ENCODE measurements at regions not wholly inside any gene's neighbourhood (a gene's known extent, or its start where the extent isn't known, plus 50 kb on each side); places are given as distances from the start of the nearest gene placed in this dataset.

GRCh38 chr21:16535626-16536025, 805.8 kb downstream of the USP25 start:
- H3K4me3 Mint-ChIP-seq (ENCODE audit: unreplicated experiment) = no peak overlapping the region
- TF ChIP-seq CTCF (IDR thresholded peaks at IDR 0.05) = no peak
- no peak for DNase-seq (ENCODE audit: low spot score)
- H3K4me1 Mint-ChIP-seq (ENCODE audit: low read depth) = peaks cover 41% of the 10 kb centered on the region
- peaks cover 7% of the 10 kb centered on the region for H3K9me3 Mint-ChIP-seq (ENCODE audit: low read depth)
- peaks cover 6% of the 10 kb centered on the region for H3K36me3 Mint-ChIP-seq (ENCODE audit: low read depth)
- no peaks in the 10 kb centered on the region for H3K27me3 Mint-ChIP-seq (ENCODE audit: low read depth)
- H3K27ac Mint-ChIP-seq (ENCODE audit: unreplicated experiment) = no peak overlapping the region

GRCh38 chr21:16536140-16536539, 806.4 kb downstream of the USP25 start:
- Mint-ChIP-seq H3K27me3 (ENCODE audit: low read depth) (no peaks in the 10 kb centered on the region), H3K4me1 (ENCODE audit: low read depth) (peaks cover 41% of the 10 kb centered on the region), H3K9me3 (ENCODE audit: low read depth) (peaks cover 8% of the 10 kb centered on the region), H3K27ac (ENCODE audit: unreplicated experiment) (no peak overlapping the region), H3K36me3 (ENCODE audit: low read depth) (peaks cover 6% of the 10 kb centered on the region), H3K4me3 (ENCODE audit: unreplicated experiment) (no peak overlapping the region)
- no peak for DNase-seq (ENCODE audit: low spot score)
- TF ChIP-seq CTCF (IDR thresholded peaks at IDR 0.05) = no peak

GRCh38 chr21:16536643-16537434, 807.1 kb downstream of the USP25 start:
- Mint-ChIP-seq H3K27ac (ENCODE audit: unreplicated experiment) (no peak overlapping the region), H3K9me3 (ENCODE audit: low read depth) (peaks cover 5% of the 10 kb centered on the region), H3K27me3 (ENCODE audit: low read depth) (no peaks in the 10 kb centered on the region)

GRCh38 chr21:16537501-16537900, 807.7 kb downstream of the USP25 start:
- Mint-ChIP-seq H3K4me1 (ENCODE audit: low read depth) (peaks cover 38% of the 10 kb centered on the region), H3K36me3 (ENCODE audit: low read depth) (peaks cover 3% of the 10 kb centered on the region), H3K9me3 (ENCODE audit: low read depth) (peaks cover 5% of the 10 kb centered on the region), H3K4me3 (ENCODE audit: unreplicated experiment) (no peak overlapping the region), H3K27me3 (ENCODE audit: low read depth) (no peaks in the 10 kb centered on the region), H3K27ac (ENCODE audit: unreplicated experiment) (no peak overlapping the region)
- TF ChIP-seq CTCF (IDR thresholded peaks at IDR 0.05) = no peak
- no peak for DNase-seq (ENCODE audit: low spot score)

More at GRCh38 chr21:16536643-16537434, 807.1 kb downstream of the USP25 start:
- no peak overlapping the region for H3K4me3 Mint-ChIP-seq (ENCODE audit: unreplicated experiment)
- H3K36me3 Mint-ChIP-seq (ENCODE audit: low read depth) = peaks cover 3% of the 10 kb centered on the region
- no peak for DNase-seq (ENCODE audit: low spot score)
- H3K4me1 Mint-ChIP-seq (ENCODE audit: low read depth) = peaks cover 41% of the 10 kb centered on the region
- no peak for TF ChIP-seq CTCF (IDR thresholded peaks at IDR 0.05)

GRCh38 chr21:16538405-16538804, 808.6 kb downstream of the USP25 start:
- TF ChIP-seq CTCF (IDR thresholded peaks at IDR 0.05) = no peak

More at GRCh38 chr21:16538405-16538804, 808.6 kb downstream of the USP25 start:
- Mint-ChIP-seq H3K4me3 (ENCODE audit: unreplicated experiment) (no peak overlapping the region), H3K9me3 (ENCODE audit: low read depth) (peaks cover 5% of the 10 kb centered on the region), H3K27ac (ENCODE audit: unreplicated experiment) (no peak overlapping the region), H3K36me3 (ENCODE audit: low read depth) (peaks cover 3% of the 10 kb centered on the region), H3K4me1 (ENCODE audit: low read depth) (peaks cover 29% of the 10 kb centered on the region), H3K27me3 (ENCODE audit: low read depth) (no peaks in the 10 kb centered on the region)
- no peak for DNase-seq (ENCODE audit: low spot score)

All from chondrocyte (in vitro differentiated cells).